Mesodermal cell (in vitro differentiated cells): ENCODE measurements at regions not wholly inside any gene's neighbourhood (a gene's known extent, or its start where the extent isn't known, plus 50 kb on each side); places are given as distances from the start of the nearest gene placed in this dataset.

ENCODE experiments used
- H3K27ac ChIP-seq: 2 replicates; pipeline ENCODE4 v1.7.0; 2013; ENCODE audit warnings: mild to moderate bottlenecking, low read depth, low read length, moderate library complexity; ENCODE audit not compliant: severe bottlenecking
- H3K36me3 ChIP-seq: 2 replicates; pipeline ENCODE4 v1.7.1; 2013; ENCODE audit warnings: mild to moderate bottlenecking, low read length, moderate library complexity; ENCODE audit not compliant: control insufficient read depth, insufficient read depth
- H3K4me1 ChIP-seq: one replicate; pipeline ENCODE4 v1.7.1; 2013; ENCODE audit warnings: mild to moderate bottlenecking, low read length; ENCODE audit not compliant: insufficient read depth, control insufficient read depth, poor library complexity, severe bottlenecking
- H3K4me3 ChIP-seq: 2 replicates; pipeline ENCODE4 v1.7.0; 2013; ENCODE audit warnings: low read length, control low read depth, mild to moderate bottlenecking; ENCODE audit not compliant: insufficient read depth, poor library complexity, severe bottlenecking; ENCODE audit errors: extremely low read depth
- H3K9me3 ChIP-seq: 2 replicates; pipeline ENCODE4 v1.7.1; 2013; ENCODE audit warnings: mild to moderate bottlenecking, low read length, moderate library complexity; ENCODE audit not compliant: control insufficient read depth
- WGBS, 2 experiments: methylation state at CpG; one replicate each; pipeline ENCODE4 v1.1.5; 2013; ENCODE audit warnings: missing lambda C conversion rate in 2 of 2; ENCODE audit not compliant: insufficient coverage in 2 of 2; 5-methylcytosine and 5-hydroxymethylcytosine counted together

DNA sequence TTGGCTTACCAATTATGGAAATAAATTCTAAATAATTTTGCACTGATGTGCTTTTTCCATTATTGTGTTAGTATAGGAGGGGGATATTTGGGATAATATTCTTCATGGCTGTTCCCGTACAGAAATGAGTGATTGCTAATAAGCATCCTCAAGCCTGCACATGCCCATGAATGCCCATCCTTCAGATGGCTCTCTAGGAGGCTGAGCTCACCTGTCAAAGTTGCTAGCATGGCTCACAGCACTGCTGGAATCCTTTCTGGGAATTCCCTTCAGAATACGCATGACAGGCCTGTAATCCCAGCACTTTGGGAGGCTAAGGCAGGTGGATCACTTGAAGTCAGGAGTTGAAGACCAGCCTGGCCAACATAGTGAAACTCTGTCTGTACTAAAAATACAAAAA lies 124.1 kb downstream of the NXNL2 start:
- WGBS, 2 experiments, result 80 to 100% methylated on average over 1 of the region's 2 CpGs

DNA sequence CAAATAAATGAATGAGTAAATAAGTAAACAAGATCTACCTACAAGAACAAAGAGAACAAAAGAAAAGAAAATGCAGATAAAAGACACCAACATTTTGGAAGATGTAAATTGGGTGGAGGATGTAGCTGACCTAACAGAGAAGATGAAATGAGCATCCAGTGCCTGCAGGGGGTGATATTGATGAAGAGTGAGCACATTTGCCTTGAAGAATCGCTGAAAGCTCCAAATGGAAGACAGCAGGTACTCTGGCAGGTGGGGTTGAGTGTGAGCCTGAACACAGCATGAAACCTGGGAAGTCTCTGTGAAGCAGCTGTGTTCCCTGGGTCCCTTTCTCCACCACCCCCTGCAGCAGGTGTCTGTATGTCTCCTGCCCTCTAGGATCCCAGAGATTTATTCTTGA lies 125.6 kb downstream of the NXNL2 start:
- H3K4me3 ChIP-seq, result no peak overlapping the region
- H3K27ac ChIP-seq, result no peak overlapping the region
- no peaks in the 10 kb centered on the region for H3K9me3 ChIP-seq
- 33 to 36% methylated on average over 1 of the region's 1 CpG for WGBS, 2 experiments
- H3K36me3 ChIP-seq, result no peaks in the 10 kb centered on the region
- H3K4me1 ChIP-seq, result no peaks in the 10 kb centered on the region

More for the DNA sequence above, 124.1 kb downstream of the NXNL2 start:
- Histone ChIP-seq H3K4me1 (no peaks in the 10 kb centered on the region), H3K4me3 (no peak overlapping the region), H3K36me3 (no peaks in the 10 kb centered on the region), H3K9me3 (no peaks in the 10 kb centered on the region), H3K27ac (no peak overlapping the region)

DNA sequence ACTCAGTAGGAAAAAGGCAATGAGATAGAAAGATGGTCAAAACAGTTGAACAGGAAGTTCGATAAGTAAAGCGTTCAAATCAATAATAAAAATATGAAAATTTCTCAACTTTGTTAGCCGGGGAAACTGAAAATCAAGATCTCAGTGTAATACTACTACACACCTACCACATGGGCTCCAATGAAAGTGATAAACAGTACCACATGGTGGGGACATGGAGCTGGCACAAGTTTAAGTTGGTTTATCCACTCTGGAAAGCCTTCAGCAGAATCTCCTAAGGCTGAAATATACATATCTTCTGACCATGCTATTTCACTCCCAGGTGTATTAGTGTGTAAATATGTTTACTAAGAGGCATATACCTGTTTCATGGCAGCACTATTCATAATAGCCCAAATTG lies 126.8 kb downstream of the NXNL2 start:
- no peak overlapping the region for H3K27ac ChIP-seq
- H3K9me3 ChIP-seq, result no peaks in the 10 kb centered on the region
- no peaks in the 10 kb centered on the region for H3K36me3 ChIP-seq
- H3K4me1 ChIP-seq, result no peaks in the 10 kb centered on the region
- no peak overlapping the region for H3K4me3 ChIP-seq
- 100% methylated on average over 1 of the region's 3 CpGs; no CpG with 5 or more reads in 1 of the 2 experiments for whole genome bisulfite sequencing, 2 experiments

DNA sequence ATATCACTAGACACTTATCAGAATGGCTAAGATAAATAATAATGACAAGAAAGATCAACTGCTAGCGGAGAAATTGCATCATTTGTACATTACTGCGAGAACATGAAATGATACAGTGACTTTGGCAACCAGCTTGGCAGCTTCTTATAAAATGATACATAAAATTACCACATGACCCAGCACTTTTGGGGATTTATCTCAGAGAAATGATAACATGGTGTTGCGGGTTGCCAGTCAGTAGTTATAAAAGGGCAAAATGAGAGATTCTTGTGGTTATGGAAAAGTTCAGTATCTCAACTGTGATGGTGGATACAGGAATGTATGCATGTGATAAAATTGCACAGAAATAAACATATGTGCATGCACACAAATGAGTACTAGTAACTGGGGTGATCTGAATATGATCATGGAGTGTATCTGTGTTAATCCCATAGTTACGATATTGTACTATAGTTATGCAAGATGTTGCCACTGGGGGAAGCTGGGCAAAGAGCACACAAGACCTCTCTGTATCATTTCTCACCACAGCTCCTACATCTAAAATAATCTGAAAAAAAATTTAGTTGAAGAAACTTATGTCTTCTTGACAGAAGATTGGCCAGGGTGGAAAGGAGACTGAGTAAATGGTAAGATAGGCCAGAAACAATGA lies 128.9 kb downstream of the NXNL2 start:
- Histone ChIP-seq H3K4me3 (no peak overlapping the region), H3K4me1 (no peaks in the 10 kb centered on the region), H3K36me3 (no peaks in the 10 kb centered on the region), H3K27ac (no peak overlapping the region), H3K9me3 (no peaks in the 10 kb centered on the region)
- WGBS, 2 experiments, result 72 to 100% methylated on average over 1 to 2 of the region's 4 CpGs

DNA sequence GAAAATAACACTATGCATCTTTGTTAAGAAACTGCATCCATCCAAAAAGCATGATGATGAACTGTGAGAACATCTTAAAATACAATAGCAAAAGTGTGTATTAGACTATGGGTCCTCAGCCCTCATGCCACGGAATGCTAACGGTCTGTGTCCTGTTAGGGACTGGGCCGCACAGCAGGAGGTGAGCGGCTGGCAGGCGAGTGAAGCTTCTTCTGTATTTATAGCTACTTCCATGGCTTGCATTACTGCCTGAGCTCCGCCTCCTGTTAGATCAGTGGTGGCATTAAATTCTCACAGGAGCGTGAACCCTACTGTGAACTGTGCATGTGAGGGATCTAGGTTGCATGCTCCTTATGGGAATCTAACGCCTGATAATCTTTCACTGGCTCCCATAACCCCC lies 129.8 kb downstream of the NXNL2 start:
- Histone ChIP-seq H3K9me3 (no peaks in the 10 kb centered on the region), H3K27ac (no peak overlapping the region), H3K36me3 (no peaks in the 10 kb centered on the region), H3K4me1 (no peaks in the 10 kb centered on the region), H3K4me3 (no peak overlapping the region)
- 62 to 83% methylated on average over 4 to 5 of the region's 8 CpGs for WGBS, 2 experiments

DNA sequence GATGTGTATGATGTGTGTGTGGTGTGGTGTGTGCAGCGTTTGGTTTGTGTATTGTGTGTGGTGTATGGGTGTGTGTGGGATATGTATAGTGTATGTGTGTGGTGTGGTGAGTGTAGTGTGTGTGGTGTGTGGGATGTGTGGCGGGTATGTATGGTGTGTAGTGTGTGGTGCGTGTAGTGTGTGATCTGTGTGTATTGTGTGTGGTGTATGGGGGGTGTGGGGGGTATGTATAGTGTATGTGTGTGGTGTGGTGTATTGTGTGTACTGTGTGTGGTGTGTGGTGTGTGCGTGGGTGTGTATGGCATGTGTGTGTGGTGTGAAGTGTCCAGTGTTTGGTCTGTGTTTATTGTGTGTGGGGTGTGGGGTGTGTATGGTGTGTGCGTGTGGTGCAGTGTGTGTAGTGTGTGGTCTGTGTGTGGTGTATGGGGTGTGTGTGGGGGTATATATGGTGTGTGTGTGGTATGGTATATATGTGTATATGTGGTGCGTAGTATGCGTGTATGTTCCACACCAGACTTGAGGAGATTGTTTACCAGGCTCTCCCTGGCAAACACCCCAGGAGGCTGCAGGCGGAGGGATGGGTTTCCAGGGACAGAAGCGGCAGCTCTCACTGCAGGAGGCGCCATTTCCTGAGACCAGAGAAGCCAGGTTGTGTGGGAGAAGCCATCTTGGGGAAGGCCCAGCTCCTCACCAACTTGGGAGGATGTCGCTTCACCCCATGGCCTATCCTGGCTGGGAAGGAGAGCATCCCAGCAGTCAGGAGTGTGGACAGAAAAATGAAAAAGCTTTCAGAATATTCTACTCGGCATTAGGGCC lies 138.1 kb downstream of the NXNL2 start:
- Histone ChIP-seq H3K4me3 (no peak overlapping the region), H3K36me3 (no peaks in the 10 kb centered on the region), H3K27ac (no peak overlapping the region), H3K9me3 (no peaks in the 10 kb centered on the region), H3K4me1 (no peaks in the 10 kb centered on the region)
- whole genome bisulfite sequencing, 2 experiments, result 84 to 85% methylated on average over 11 of the region's 12 CpGs

DNA sequence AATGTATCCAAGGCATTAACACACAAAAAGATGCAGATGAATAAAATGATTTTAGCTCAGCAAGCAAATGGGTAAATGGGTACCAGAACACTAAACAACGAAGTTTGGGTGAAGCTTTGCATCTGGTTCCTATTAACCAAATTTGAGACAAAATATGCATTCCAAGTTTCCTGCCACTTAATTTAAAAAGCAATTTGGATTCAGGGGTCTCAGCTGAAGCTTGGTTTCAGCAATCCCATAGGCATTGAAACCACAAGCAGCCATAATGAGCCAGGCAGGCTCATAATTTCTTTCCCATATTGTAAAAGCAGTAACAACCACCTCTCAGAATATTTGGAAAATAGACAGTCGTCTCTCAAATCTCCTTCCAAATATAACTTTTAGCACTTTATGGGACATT lies 138.9 kb downstream of the NXNL2 start:
- no peaks in the 10 kb centered on the region for H3K36me3 ChIP-seq
- no peak overlapping the region for H3K27ac ChIP-seq
- 63 to 89% methylated on average over 1 of the region's 2 CpGs for WGBS, 2 experiments
- H3K4me1 ChIP-seq, result no peaks in the 10 kb centered on the region
- no peaks in the 10 kb centered on the region for H3K9me3 ChIP-seq
- no peak overlapping the region for H3K4me3 ChIP-seq

DNA sequence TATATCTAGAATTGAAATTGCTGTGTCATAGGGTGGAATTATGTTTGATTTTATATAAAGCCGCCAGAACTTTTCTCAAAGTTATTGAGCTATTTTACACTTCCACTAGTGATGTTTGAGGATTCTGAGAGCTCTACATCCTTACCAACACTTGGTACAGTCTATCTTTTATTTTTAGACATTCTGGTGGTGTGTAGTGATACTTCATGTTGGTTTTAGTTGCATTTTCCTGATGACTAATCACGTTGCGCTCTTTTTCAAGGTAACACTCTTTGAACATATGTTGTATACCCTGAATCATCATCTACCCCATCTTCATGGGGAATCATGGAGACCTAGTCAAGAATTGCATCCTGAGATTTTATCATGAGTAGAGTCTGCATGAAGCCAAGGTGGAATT lies 141.7 kb downstream of the NXNL2 start:
- WGBS, 2 experiments, result no CpG with 5 or more reads among the region's 3 CpGs
- H3K4me1 ChIP-seq, result peaks cover 7% of the 10 kb centered on the region
- no peak overlapping the region for H3K27ac ChIP-seq
- H3K9me3 ChIP-seq, result no peaks in the 10 kb centered on the region
- H3K36me3 ChIP-seq, result no peaks in the 10 kb centered on the region
- H3K4me3 ChIP-seq, result no peak overlapping the region

DNA sequence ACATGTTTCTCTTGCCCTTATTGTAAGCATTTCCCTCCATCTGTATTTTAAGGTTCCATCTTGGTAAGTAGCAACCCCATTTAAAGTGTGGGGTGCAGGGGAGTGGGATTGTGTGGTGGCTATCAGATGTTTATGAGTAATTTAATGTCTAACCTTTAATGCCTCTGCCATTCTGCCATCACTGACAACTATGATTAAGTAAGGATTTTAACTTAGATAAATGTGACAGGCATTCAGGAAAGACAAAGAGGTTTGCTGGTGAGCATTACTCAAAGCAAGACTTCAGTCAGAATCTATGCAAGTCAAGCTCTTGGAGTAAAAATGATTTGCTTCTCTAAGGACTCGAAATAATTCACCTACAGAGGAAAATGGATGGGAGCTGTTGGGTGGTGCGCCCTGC lies 143.0 kb downstream of the NXNL2 start:
- Histone ChIP-seq H3K9me3 (no peaks in the 10 kb centered on the region), H3K4me3 (no peak overlapping the region), H3K4me1 (peaks cover 7% of the 10 kb centered on the region), H3K36me3 (no peaks in the 10 kb centered on the region), H3K27ac (no peak overlapping the region)
- 88% methylated on average over 2 of the region's 2 CpGs; no CpG with 5 or more reads in 1 of the 2 experiments for WGBS, 2 experiments

DNA sequence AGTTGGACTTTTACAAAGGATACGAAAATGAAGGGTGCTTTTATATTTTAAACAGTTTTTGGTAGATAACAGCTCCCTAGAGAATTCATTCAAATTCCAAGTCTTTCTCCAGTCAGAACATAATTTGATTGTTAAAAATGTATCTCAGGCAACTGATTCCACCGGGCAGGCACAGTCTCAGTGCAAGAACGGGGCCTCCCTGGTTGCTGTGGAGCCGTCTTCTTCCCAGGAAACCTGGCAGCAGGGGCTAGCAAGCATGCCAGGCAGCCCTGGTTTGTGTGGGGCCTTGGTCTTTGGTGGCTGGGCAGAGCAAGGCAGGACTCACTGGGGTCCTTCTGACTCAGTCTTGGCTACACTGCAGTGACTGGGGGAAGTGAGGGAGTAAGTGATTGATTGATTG lies 143.5 kb downstream of the NXNL2 start:
- Histone ChIP-seq H3K36me3 (no peaks in the 10 kb centered on the region), H3K9me3 (no peaks in the 10 kb centered on the region), H3K4me3 (no peak overlapping the region), H3K4me1 (peaks cover 7% of the 10 kb centered on the region), H3K27ac (no peak overlapping the region)
- WGBS, 2 experiments, result 82 to 93% methylated on average over 3 of the region's 4 CpGs

DNA sequence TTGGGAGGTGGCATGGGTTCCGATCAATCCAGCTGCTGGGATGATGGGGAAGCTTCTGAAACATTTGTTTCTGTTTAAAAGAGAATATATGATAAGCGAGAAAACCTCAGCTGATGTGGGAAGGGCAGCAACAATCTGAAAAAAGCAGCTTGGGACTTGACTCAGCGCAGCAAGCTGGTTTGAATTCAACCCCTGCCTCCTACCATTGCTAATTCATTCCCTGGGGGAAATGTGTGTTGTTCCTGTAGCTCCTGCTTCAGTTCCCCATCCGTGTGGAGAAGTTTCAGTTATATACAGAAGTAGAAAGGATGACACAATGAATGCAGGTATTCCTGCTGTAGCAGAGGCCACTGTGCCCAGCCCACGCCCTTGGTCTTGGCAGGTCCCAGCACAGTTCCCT lies 145.1 kb downstream of the NXNL2 start:
- Histone ChIP-seq H3K36me3 (no peaks in the 10 kb centered on the region), H3K4me3 (no peak overlapping the region), H3K27ac (no peak overlapping the region), H3K9me3 (no peaks in the 10 kb centered on the region), H3K4me1 (peaks cover 7% of the 10 kb centered on the region)
- WGBS, 2 experiments, result 85 to 91% methylated on average over 3 to 4 of the region's 5 CpGs
